ENCODE measurements at regions not wholly inside any gene's neighbourhood (a gene's known extent, or its start where the extent isn't known, plus 50 kb on each side); places are given as distances from the start of the nearest gene placed in this dataset.
A peak's percentile ranks its signal among the peaks of the same experiment; 100 is the strongest.

DNA sequence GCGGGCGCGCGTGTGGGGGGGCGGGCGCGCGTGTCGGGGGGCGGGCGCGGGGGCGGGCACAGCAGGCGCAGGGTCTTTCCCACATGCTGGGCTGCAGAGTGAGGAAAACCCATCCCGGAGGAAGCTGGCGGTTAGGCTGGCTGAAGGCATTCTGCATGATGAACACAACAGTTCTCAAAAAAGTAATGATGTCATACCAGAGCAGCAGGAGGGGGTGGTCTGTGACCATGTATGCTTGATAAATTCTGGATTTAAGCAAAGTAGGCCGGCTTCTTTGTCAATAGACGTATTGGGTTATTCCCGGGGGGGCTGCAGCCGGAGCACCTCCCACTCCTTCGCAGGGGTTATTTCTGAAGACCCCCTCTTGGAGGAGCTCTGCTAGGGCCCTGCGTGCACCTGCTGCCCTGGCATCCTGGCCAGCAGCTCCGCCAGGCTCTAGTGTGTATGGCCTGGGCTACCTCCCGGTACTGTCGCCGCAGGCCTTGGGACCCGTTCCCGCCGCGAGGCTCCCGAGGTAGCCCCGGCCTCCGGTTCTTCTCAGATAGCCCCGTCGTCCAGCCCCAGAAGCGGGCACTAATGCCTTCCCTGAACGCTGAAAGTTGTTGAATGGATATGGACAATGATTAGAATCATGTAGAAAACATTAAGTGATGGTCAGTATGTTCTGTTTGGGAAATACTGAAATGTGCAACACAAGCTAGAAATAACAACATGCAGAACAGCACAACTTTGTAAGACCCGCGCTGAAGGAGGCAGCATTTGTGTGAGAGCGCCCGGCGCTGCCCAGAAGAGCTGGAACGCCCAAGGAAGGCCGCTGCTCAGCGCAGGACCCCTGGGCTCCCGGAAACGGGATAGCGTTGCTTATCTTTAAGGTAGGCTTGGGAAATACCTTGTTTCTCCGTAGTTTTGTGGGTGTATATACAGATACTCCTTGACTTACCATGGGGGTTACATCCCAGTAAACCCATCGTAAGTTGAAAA, 101.4 kb upstream of the RAB6C start:
- Mint-ChIP-seq H3K27me3 (ENCODE audit: low read depth in 3 of 3) (peaks cover 6 to 12% (median 12%) of the 10 kb centered on the region in 3 donors), H3K4me1 (peaks cover 15 to 16% of the 10 kb centered on the region in 2 donors), H3K27ac (peak overlapping the region in 5 of 6 donors; percentile 35 to 85 (median 71)), H3K9me3 (no peaks in the 10 kb centered on the region), H3K4me3 (peak overlapping the region; percentile 73 to 85 (median 77)), H3K36me3 (no peaks in the 10 kb centered on the region)
- no peak for DNase-seq

- H3K27ac Mint-ChIP-seq, result peak overlapping the region in 1 of 6 donors; percentile 66
- H3K4me1 Mint-ChIP-seq, result peaks cover 15 to 16% of the 10 kb centered on the region in 2 donors
- H3K27me3 Mint-ChIP-seq (ENCODE audit: low read depth in 3 of 3), result peaks cover 4 to 8% (median 6%) of the 10 kb centered on the region in 3 donors
- no peaks in the 10 kb centered on the region for H3K36me3 Mint-ChIP-seq
- peak overlapping the region in 1 of 5 donors; percentile 34 for H3K4me3 Mint-ChIP-seq
- no peaks in the 10 kb centered on the region for H3K9me3 Mint-ChIP-seq
- no peak for DNase-seq
Observed at GRCh38 chr2:129879614-129880180, 99.8 kb upstream of the RAB6C start.

GRCh38 chr2:129880309-129880708, 99.2 kb upstream of the RAB6C start:
- peaks cover 15 to 16% of the 10 kb centered on the region in 2 donors for H3K4me1 Mint-ChIP-seq
- H3K27me3 Mint-ChIP-seq (ENCODE audit: low read depth in 3 of 3), result peaks cover 4 to 8% (median 6%) of the 10 kb centered on the region in 3 donors

GRCh38 chr2:129880971-129881370, 98.5 kb upstream of the RAB6C start:
- H3K27ac Mint-ChIP-seq, result no peak overlapping the region
- peaks cover 4 to 8% (median 6%) of the 10 kb centered on the region in 3 donors for H3K27me3 Mint-ChIP-seq (ENCODE audit: low read depth in 3 of 3)
- H3K4me3 Mint-ChIP-seq, result no peak overlapping the region
- peaks cover 15 to 16% of the 10 kb centered on the region in 2 donors for H3K4me1 Mint-ChIP-seq
- no peak for DNase-seq
- H3K9me3 Mint-ChIP-seq, result no peaks in the 10 kb centered on the region
- no peaks in the 10 kb centered on the region for H3K36me3 Mint-ChIP-seq

More at GRCh38 chr2:129880309-129880708, 99.2 kb upstream of the RAB6C start:
- H3K4me3 Mint-ChIP-seq, result no peak overlapping the region
- no peak overlapping the region for H3K27ac Mint-ChIP-seq
- no peak for DNase-seq
- H3K9me3 Mint-ChIP-seq, result no peaks in the 10 kb centered on the region
- no peaks in the 10 kb centered on the region for H3K36me3 Mint-ChIP-seq

- Mint-ChIP-seq H3K4me3 (no peak overlapping the region), H3K36me3 (no peaks in the 10 kb centered on the region), H3K4me1 (peaks cover 6 to 8% of the 10 kb centered on the region in 2 donors), H3K27ac (no peak overlapping the region), H3K9me3 (no peaks in the 10 kb centered on the region), H3K27me3 (ENCODE audit: low read depth in 3 of 3) (peaks cover 4 to 8% (median 5%) of the 10 kb centered on the region in 3 donors)
- no peak for DNase-seq
Observed at GRCh38 chr2:129881786-129882396, 97.6 kb upstream of the RAB6C start.

DNA sequence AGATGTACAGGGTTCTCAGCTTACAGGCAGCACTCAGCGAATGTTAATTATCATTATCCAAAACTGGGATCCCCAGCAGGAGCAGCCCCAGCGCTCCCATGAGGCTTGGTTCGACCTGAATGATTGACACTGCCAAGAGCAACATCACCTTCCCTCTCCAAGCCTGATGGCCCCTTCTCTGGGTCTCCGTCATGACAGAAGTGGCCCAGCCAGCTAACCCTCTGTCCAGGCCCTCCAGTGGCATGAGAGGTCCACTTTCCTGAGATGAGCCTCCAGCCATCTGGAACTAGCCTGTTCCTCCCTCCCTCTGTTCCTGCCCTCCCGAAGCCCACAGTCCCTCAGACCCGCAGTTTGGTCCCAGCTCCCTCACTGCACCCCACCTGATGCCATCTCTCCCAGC, 97.0 kb upstream of the RAB6C start:
- Mint-ChIP-seq H3K36me3 (no peaks in the 10 kb centered on the region), H3K4me1 (peaks cover under 1 to 3% of the 10 kb centered on the region in 2 donors), H3K4me3 (no peak overlapping the region), H3K27me3 (ENCODE audit: low read depth in 3 of 3) (peaks cover 1 to 5% (median 2%) of the 10 kb centered on the region in 3 donors), H3K9me3 (no peaks in the 10 kb centered on the region), H3K27ac (no peak overlapping the region)
- DNase-seq, result no peak

DNA sequence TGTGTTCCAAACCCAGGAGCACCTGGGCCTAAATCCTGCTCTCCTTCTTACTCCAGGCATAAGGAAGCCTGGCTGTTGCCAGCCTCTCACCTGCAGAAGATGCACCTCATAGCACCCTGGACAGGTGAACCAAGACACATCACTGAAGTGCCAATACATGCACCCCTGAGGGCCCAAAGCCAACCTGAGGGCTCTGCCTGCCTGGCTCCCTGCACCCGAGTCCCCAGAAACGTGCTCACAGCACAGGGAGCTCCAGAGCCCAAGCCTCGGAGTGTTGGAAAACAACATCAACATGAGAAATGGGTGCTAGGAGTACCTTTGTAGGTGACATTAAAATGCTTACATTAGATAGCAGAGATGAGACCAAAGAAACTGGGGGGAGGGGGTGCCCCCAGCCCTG, 96.3 kb upstream of the RAB6C start:
- H3K36me3 Mint-ChIP-seq, result no peaks in the 10 kb centered on the region
- peaks cover 3 to 4% (median 4%) of the 10 kb centered on the region in 3 donors for H3K27me3 Mint-ChIP-seq (ENCODE audit: low read depth in 3 of 3)
- peak overlapping the region in 1 of 6 donors; percentile 45 for H3K27ac Mint-ChIP-seq
- no peak overlapping the region for H3K4me3 Mint-ChIP-seq
- DNase-seq, result no peak
- H3K4me1 Mint-ChIP-seq, result peaks cover 0 to 3% of the 10 kb centered on the region in 2 donors
- H3K9me3 Mint-ChIP-seq, result no peaks in the 10 kb centered on the region

GRCh38 chr2:129884221-129884786, 95.2 kb upstream of the RAB6C start:
- DNase-seq, result no peak
- Mint-ChIP-seq H3K27ac (no peak overlapping the region), H3K4me3 (no peak overlapping the region), H3K36me3 (no peaks in the 10 kb centered on the region), H3K27me3 (ENCODE audit: low read depth in 3 of 3) (peaks cover 3 to 4% (median 3%) of the 10 kb centered on the region in 3 donors), H3K9me3 (no peaks in the 10 kb centered on the region), H3K4me1 (no peaks in the 10 kb centered on the region)

GRCh38 chr2:129885735-129886134, 93.7 kb upstream of the RAB6C start:
- DNase-seq, result no peak
- no peak overlapping the region for H3K4me3 Mint-ChIP-seq
- H3K36me3 Mint-ChIP-seq, result no peaks in the 10 kb centered on the region
- peaks cover 3 to 4% (median 3%) of the 10 kb centered on the region in 3 donors for H3K27me3 Mint-ChIP-seq (ENCODE audit: low read depth in 3 of 3)
- H3K4me1 Mint-ChIP-seq, result no peaks in the 10 kb centered on the region
- no peaks in the 10 kb centered on the region for H3K9me3 Mint-ChIP-seq
- H3K27ac Mint-ChIP-seq, result no peak overlapping the region

GRCh38 chr2:129887688-129888266, 91.7 kb upstream of the RAB6C start:
- H3K4me1 Mint-ChIP-seq, result no peaks in the 10 kb centered on the region
- no peak overlapping the region for H3K27ac Mint-ChIP-seq
- H3K9me3 Mint-ChIP-seq, result no peaks in the 10 kb centered on the region
- no peaks in the 10 kb centered on the region for H3K36me3 Mint-ChIP-seq
- H3K4me3 Mint-ChIP-seq, result no peak overlapping the region
- peaks cover 2 to 7% (median 4%) of the 10 kb centered on the region in 3 donors for H3K27me3 Mint-ChIP-seq (ENCODE audit: low read depth in 3 of 3)
- DNase-seq, result no peak

DNA sequence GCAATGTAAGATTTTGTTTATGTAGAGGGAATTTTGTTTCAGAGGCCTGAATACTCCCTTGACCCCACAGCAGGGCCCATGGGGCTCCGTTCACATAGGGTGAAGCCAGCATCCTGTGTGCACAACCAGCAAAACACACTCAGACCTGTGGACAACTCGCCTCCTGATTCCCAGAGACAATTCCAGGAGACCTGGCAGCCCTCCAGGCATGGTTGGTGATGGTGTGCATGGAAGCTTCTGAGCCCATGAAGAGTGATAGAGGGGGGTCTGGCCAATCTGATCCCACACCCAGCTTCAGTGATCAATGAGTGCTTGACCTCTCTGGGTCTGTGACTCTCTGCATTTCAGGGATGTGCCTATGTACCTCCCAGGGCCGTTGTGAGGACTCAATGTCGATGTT, 91.0 kb upstream of the RAB6C start:
- H3K9me3 Mint-ChIP-seq, result no peaks in the 10 kb centered on the region
- no peaks in the 10 kb centered on the region for H3K36me3 Mint-ChIP-seq
- no peak overlapping the region for H3K27ac Mint-ChIP-seq
- DNase-seq, result no peak
- H3K4me1 Mint-ChIP-seq, result no peaks in the 10 kb centered on the region
- no peak overlapping the region for H3K4me3 Mint-ChIP-seq
- H3K27me3 Mint-ChIP-seq (ENCODE audit: low read depth in 3 of 3), result peaks cover 2 to 7% (median 4%) of the 10 kb centered on the region in 3 donors

- Mint-ChIP-seq H3K4me3 (no peak overlapping the region), H3K36me3 (no peaks in the 10 kb centered on the region), H3K9me3 (no peaks in the 10 kb centered on the region), H3K4me1 (no peaks in the 10 kb centered on the region), H3K27me3 (ENCODE audit: low read depth in 3 of 3) (peaks cover 2 to 7% (median 4%) of the 10 kb centered on the region in 3 donors), H3K27ac (no peak overlapping the region)
- no peak for DNase-seq
Observed at GRCh38 chr2:129888896-129889295, 90.6 kb upstream of the RAB6C start.
